Gastrocnemius medialis (tissue), 4 donors: ENCODE measurements at regions not wholly inside any gene's neighbourhood (a gene's known extent, or its start where the extent isn't known, plus 50 kb on each side); places are given as distances from the start of the nearest gene placed in this dataset.

Experiments
- POLR2A ChIP-seq, 2 donors: fragments of 450-650 bp; IDR thresholded peaks; one replicate each; pipeline ENCODE4 v1.6.1; 2017; ENCODE audit warnings: antibody characterized with exemption in 2 of 2, mild to moderate bottlenecking in 2 of 2, moderate library complexity in 2 of 2
- TF ChIP-seq, protein P1 (sequence below), 5 experiments: fragments of 450-650 bp in 3 of 5; fragments of 200-600 bp in 2 of 5; sonication (generic) in 2 of 5; IDR thresholded peaks in 4 of 5; conservative IDR thresholded peaks in 1 of 5; 1 replicate in 4 of 5; 2 replicates in 1 of 5; pipeline ENCODE4 v1.5.1; 2016 to 2019; ENCODE audit warnings: antibody characterized with exemption in 5 of 5, mild to moderate bottlenecking in 3 of 5, moderate library complexity in 3 of 5

DNA sequence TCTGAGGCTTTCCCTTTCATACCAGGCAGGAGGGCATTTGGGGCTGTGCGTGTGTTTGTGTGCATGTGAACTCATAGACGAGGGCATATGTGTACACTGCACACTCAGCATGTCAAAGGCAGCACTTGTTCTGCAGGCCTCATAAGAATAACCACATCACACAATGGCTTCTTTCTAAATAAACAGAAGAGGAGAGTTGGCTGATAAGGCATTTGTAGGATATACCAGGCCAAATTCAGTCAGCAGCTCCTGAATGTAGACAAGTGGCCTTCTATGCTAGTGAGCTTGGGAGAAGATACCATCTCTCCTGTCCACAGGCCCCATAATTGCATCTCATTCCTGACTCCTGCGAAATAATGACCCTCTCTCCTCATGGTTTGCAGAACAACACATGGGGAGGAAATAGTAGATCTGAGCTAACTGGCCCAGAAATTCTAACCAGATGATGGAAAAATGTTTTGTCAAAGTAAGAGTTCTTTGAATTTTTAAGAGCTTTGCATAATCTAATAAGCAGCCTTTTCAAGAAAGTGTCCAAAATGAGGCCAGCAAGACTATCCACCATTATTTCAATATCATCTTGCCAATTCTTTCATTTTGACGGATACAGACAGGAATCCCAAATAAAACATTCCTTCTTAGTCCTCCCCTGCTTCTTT is 60.5 kb upstream of the GAS1 start:
- TF ChIP-seq, protein P1, sequence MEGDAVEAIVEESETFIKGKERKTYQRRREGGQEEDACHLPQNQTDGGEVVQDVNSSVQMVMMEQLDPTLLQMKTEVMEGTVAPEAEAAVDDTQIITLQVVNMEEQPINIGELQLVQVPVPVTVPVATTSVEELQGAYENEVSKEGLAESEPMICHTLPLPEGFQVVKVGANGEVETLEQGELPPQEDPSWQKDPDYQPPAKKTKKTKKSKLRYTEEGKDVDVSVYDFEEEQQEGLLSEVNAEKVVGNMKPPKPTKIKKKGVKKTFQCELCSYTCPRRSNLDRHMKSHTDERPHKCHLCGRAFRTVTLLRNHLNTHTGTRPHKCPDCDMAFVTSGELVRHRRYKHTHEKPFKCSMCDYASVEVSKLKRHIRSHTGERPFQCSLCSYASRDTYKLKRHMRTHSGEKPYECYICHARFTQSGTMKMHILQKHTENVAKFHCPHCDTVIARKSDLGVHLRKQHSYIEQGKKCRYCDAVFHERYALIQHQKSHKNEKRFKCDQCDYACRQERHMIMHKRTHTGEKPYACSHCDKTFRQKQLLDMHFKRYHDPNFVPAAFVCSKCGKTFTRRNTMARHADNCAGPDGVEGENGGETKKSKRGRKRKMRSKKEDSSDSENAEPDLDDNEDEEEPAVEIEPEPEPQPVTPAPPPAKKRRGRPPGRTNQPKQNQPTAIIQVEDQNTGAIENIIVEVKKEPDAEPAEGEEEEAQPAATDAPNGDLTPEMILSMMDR (IDR thresholded peaks at IDR 0.05 in 4 of 5, conservative IDR thresholded peaks at IDR 0.05 in 1 of 5) = no peak
- TF ChIP-seq POLR2A (IDR thresholded peaks at IDR 0.05) = no peak
